ENCODE measurements at regions not wholly inside any gene's neighbourhood (a gene's known extent, or its start where the extent isn't known, plus 50 kb on each side); places are given as distances from the start of the nearest gene placed in this dataset.
"Not testable (repeated sequence)": the region's sequence is repeated elsewhere in the genome, so short reads cannot be mapped to it uniquely, and the experiment has no call there.

DNA sequence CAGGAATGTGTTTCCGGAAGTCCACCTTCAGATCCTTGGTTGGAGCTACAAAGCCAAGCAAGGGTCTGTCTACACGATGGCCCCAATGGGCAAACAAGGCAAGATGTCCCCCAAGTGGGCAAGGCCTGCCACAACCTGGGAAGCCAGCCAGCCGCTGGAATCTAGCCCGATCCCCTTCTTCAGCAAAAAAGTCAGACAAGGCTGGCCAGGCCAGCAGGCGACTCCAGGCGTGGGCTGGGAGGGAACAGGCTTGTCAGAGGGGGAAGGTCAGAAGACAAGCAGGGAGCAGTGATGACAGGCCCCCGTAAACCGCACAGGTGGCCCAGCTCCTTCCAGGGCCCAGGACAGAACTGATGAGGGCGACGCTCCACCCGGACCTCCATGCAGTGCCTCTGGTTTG is 69.7 kb upstream of the WASF3 start:
- no peak overlapping the region for H3K4me3 ChIP-seq
- DNase-seq (ENCODE audit: low read depth, low spot score) = no peak
- no peak for TF ChIP-seq EZH2 (IDR thresholded peaks at IDR 0.05)
- no peak for TF ChIP-seq POLR2AphosphoS5 (IDR thresholded peaks at IDR 0.05; ENCODE audit: borderline replicate concordance, low read depth, low read length)
- TF ChIP-seq FOXP2 (optimal IDR thresholded peaks at IDR 0.05; ENCODE audit: control extremely low read depth, extremely low read length, insufficient read depth) = no peak
- H3K9me3 ChIP-seq (ENCODE audit: low read depth, low read length) = no peaks in the 10 kb centered on the region
- H3K27ac ChIP-seq = no peak overlapping the region
- no peak overlapping the region for H3K9ac ChIP-seq (ENCODE audit: insufficient read length)
- no peaks in the 10 kb centered on the region for H3K36me3 ChIP-seq (ENCODE audit: insufficient read depth, low read length)

DNA sequence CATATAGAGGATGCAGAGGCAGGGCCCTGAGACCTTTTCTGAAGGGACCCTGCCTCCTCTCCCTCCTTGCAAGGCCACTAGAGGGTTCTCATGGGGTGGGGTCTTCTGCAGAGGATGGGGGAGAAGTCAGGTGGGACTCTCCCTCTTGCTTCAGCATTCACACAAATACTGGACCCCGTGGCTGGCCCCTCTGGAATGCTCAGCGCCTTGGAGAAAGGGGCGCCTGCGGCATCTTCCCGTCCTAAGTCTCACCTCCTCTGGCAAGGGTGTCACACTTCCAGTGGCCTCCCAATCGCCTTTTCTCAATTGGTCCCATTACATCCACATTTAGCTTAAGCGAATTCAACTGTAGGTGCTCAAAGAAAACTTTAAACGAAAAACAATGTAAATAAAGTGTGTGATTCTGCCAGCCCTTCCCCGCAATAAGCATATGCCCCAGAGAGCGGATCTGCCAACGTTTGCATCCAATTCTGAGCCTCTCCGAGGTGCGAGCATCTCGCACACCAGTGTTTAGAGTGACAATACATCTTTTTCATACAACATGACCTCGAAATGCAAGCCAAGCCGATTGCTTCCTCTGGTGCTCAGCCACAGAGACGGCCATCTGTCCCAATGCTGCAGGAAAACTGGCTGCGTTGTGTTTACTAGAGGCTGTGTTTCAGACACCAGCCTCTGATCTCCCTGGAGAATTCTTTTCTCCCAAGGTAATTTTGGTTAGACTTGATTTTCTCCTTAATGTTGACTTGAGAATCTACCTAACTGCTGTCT is 69.1 kb upstream of the WASF3 start:
- H3K27ac ChIP-seq = no peak overlapping the region
- H3K9ac ChIP-seq (ENCODE audit: insufficient read length) = no peak overlapping the region
- TF ChIP-seq FOXP2 (optimal IDR thresholded peaks at IDR 0.05; ENCODE audit: control extremely low read depth, extremely low read length, insufficient read depth) (no peak), POLR2AphosphoS5 (IDR thresholded peaks at IDR 0.05; ENCODE audit: borderline replicate concordance, low read depth, low read length) (no peak), EZH2 (IDR thresholded peaks at IDR 0.05) (no peak)
- H3K36me3 ChIP-seq (ENCODE audit: insufficient read depth, low read length) = no peaks in the 10 kb centered on the region
- H3K9me3 ChIP-seq (ENCODE audit: low read depth, low read length) = no peaks in the 10 kb centered on the region
- H3K4me3 ChIP-seq = no peak overlapping the region
- DNase-seq (ENCODE audit: low read depth, low spot score) = no peak

DNA sequence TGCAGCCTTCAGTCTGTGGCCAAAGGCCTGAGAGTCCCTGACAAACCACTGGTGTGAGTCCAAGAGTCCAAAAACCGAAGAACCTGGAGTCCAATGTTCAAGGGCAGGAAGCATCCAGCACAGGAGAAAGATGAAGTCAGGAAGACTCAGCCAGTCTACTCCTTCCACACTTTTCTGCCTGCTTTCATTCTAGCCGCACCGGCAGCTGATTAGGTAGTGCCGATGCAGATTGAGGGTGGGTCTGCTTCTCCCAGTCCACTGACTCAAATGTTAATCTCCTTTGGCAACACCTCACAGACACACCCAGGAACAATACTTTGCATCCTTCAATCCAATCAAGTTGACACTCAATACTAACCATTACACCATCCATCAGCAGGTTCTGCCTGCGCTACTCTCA is 65.2 kb upstream of the WASF3 start:
- not testable (repeated sequence) for H3K4me3 ChIP-seq; DNase-seq (ENCODE audit: low read depth, low spot score)

DNA sequence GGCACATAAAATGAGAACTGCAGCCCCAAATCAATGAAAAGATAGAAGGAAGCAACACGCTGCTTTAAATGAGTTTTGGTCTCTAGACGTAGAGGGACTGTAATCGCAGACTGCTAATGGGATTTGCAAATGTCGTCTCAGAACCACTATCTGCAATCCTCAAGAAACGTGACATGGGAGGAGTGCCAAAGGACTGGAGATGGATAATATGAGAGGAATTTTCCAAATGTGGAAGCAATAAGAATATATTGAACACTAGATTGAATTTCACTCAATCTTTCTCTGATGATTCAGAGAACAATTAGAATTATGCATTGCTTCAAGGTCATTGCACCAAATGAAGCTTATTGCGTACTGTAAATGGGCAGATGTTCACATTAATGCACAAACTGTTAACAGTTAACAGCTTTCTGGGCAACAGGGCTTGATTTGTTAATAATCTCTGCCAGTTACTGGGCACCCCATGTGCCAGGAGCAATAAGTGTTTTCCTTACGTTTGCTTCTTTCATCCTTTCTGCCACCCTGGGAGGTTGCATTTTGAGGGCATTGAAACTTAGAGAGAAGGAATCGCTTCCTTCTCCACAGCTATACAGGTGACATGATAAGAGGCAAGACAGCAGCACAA is 62.8 kb upstream of the WASF3 start:
- TF ChIP-seq POLR2AphosphoS5 (IDR thresholded peaks at IDR 0.05; ENCODE audit: borderline replicate concordance, low read depth, low read length) (no peak), EZH2 (IDR thresholded peaks at IDR 0.05) (no peak), FOXP2 (optimal IDR thresholded peaks at IDR 0.05; ENCODE audit: control extremely low read depth, extremely low read length, insufficient read depth) (no peak)
- Histone ChIP-seq H3K36me3 (ENCODE audit: insufficient read depth, low read length) (no peaks in the 10 kb centered on the region), H3K9me3 (ENCODE audit: low read depth, low read length) (no peaks in the 10 kb centered on the region), H3K4me3 (no peak overlapping the region), H3K27ac (no peak overlapping the region), H3K9ac (ENCODE audit: insufficient read length) (no peak overlapping the region)
- no peak for DNase-seq (ENCODE audit: low read depth, low spot score)

More for the DNA sequence above, 65.2 kb upstream of the WASF3 start:
- H3K9me3 ChIP-seq (ENCODE audit: low read depth, low read length); H3K27ac ChIP-seq; H3K36me3 ChIP-seq (ENCODE audit: insufficient read depth, low read length); H3K9ac ChIP-seq (ENCODE audit: insufficient read length): not testable (repeated sequence)

DNA sequence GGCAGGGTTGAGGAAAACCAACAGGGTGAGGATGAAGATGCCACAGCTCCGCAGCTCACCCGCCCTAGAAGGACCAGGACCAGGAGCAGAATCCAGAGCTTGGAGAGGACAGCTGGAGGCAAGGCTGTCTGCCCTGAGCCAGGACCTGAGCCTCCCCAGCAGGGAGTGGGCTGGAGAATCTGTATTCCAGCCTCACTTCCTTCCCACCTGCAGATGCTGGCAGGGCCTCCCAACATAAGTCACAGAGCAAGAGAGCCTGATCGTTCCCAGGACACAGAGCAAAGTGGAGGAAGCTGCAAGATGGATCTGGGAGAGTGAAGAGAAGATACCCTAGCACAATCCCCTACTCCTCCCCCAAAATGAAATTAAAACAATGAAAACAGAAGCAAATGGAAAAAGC is 61.7 kb upstream of the WASF3 start:
- H3K36me3 ChIP-seq (ENCODE audit: insufficient read depth, low read length) = no peaks in the 10 kb centered on the region
- no peak for DNase-seq (ENCODE audit: low read depth, low spot score)
- no peak for TF ChIP-seq POLR2AphosphoS5 (IDR thresholded peaks at IDR 0.05; ENCODE audit: borderline replicate concordance, low read depth, low read length)
- TF ChIP-seq FOXP2 (optimal IDR thresholded peaks at IDR 0.05; ENCODE audit: control extremely low read depth, extremely low read length, insufficient read depth) = no peak
- TF ChIP-seq EZH2 (IDR thresholded peaks at IDR 0.05) = no peak
- no peaks in the 10 kb centered on the region for H3K9me3 ChIP-seq (ENCODE audit: low read depth, low read length)
- H3K27ac ChIP-seq = no peak overlapping the region
- H3K9ac ChIP-seq (ENCODE audit: insufficient read length) = no peak overlapping the region
- H3K4me3 ChIP-seq = no peak overlapping the region

DNA sequence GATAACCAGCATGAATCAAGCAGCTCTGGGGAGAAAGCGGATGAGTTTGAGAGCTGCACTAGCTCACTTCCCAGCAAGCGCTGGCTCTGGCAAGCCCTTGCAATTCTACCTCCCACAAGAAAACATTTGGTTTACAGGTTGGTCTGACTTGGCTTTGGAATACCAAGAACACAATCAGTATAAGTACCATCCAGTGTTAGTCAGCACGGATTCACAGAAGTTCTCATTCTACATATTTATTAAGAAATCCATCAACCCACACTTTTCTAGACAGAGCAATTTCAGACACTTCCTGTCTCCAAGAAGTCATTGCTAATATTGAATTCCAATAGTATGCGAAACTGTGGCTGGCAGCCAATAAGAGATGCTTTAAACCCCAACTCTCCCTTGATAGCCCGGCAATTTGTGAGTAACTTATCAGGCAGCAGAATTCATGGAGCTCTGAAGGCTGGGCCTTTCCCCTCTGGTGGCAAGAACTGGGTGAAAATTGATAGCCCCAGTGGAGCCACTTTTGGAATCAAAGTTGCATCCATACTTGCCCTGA is 59.4 kb upstream of the WASF3 start:
- Histone ChIP-seq H3K9me3 (ENCODE audit: low read depth, low read length) (no peaks in the 10 kb centered on the region), H3K36me3 (ENCODE audit: insufficient read depth, low read length) (no peaks in the 10 kb centered on the region), H3K4me3 (no peak overlapping the region), H3K27ac (no peak overlapping the region), H3K9ac (ENCODE audit: insufficient read length) (no peak overlapping the region)
- TF ChIP-seq POLR2AphosphoS5 (IDR thresholded peaks at IDR 0.05; ENCODE audit: borderline replicate concordance, low read depth, low read length) (no peak), FOXP2 (optimal IDR thresholded peaks at IDR 0.05; ENCODE audit: control extremely low read depth, extremely low read length, insufficient read depth) (no peak), EZH2 (IDR thresholded peaks at IDR 0.05) (no peak)
- DNase-seq (ENCODE audit: low read depth, low spot score) = no peak

DNA sequence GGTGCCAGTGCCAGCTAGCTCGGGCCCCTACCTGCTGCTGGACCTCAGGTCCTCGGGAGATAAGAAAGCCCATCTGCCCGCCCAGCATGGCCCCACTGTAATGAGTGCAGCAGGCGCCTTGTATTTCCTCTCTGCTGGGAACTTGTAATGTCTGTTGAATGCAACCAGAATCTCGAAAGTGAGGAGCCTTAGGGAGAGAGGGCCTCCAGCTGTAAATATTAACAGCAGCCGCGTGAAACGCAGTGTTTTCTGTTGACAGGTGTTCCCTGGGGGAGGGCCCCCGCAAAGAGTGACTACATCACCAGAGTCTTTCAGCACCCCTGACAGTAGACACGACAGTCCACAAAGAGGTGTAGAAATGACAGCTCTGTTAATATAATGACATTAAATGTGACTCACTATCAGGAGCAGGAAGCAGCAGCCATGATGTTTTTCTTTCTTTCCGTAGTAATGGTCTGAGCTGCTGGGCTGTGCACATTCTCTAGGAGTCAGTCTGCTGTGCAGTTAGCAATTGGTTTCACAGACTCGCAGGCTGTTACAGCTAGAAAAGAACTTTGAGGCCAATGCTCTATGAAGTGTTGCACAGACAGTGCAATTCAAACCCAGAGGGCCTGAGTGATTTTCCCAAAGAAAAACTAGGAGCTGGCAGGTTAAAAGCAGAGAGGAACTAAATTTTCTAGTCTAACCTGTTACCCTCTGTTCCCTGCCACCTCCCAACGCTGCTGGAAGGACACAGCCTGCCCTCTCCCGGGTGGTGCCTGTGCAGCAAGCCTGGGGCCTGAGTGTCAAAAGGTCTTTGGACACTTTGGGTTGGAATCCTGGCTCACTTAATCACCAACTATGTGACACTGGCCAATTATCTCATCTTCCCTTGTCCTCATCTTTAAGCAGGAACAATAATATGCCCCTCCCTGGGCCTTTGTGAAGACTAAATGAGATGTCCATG is 58.6 kb upstream of the WASF3 start:
- Histone ChIP-seq H3K9ac (ENCODE audit: insufficient read length) (no peak overlapping the region), H3K9me3 (ENCODE audit: low read depth, low read length) (no peaks in the 10 kb centered on the region), H3K27ac (no peak overlapping the region), H3K36me3 (ENCODE audit: insufficient read depth, low read length) (no peaks in the 10 kb centered on the region), H3K4me3 (no peak overlapping the region)
- TF ChIP-seq POLR2AphosphoS5 (IDR thresholded peaks at IDR 0.05; ENCODE audit: borderline replicate concordance, low read depth, low read length) (no peak), FOXP2 (optimal IDR thresholded peaks at IDR 0.05; ENCODE audit: control extremely low read depth, extremely low read length, insufficient read depth) (no peak), EZH2 (IDR thresholded peaks at IDR 0.05) (no peak)
- no peak for DNase-seq (ENCODE audit: low read depth, low spot score)
